GM12878 (cell line): ENCODE measurements at regions not wholly inside any gene's neighbourhood (a gene's known extent, or its start where the extent isn't known, plus 50 kb on each side); places are given as distances from the start of the nearest gene placed in this dataset.

Source experiments
- ATAC-seq: fragments of 200-7000 bp; cut with Tn5 transposase; 3 replicates; pipeline ENCODE4 v1.9.1; 2020; ENCODE audit warnings: mild to moderate bottlenecking, moderate library complexity
- BruUV-seq: library from RNA; stranded (reverse); fragments of 400-500 nt; replicated peaks from 2 replicates; lab custom pipeline; 2021; lab: Mats Ljungman, UMichigan
- CTCF ChIA-PET: fragments of 300-600 bp; sonication (Branson Sonifier 250); formaldehyde crosslinking; extraction: SDS; loops from one replicate; lab custom pipeline; 2021; ENCODE audit warnings: inconsistent platforms; lab: Yijun Ruan, JAX
- POLR2A ChIA-PET: fragments of 350-600 bp; formaldehyde crosslinking; extraction: SDS; loops from one replicate; lab custom pipeline; 2021; ENCODE audit warnings: inconsistent platforms; lab: Charles Lee
- RAD21 ChIA-PET: fragments of 300-600 bp; sonication (Branson Sonifier 250); formaldehyde crosslinking; loops from one replicate; lab custom pipeline; 2023; ENCODE audit warnings: antibody characterized with exemption; ENCODE audit not compliant: unreplicated experiment; lab: Charles Lee
- SMC1A ChIA-PET: fragments of 300-600 bp; sonication (Branson Sonifier 250); formaldehyde crosslinking; loops from one replicate; lab custom pipeline; 2023; ENCODE audit not compliant: unreplicated experiment, uncharacterized antibody; lab: Charles Lee
- DNase-seq: peaks from one replicate; pipeline ENCODE4 v3.0.0-alpha.2; 2011; ENCODE audit warnings: low read depth, low spot score
- FAIRE-seq: peaks from 3 replicates; lab custom pipeline; 2011; peaks lifted over from hg19 to GRCh38; lab: Jason Lieb, UNC
- H2AFZ ChIP-seq: 2 replicates; pipeline ENCODE4 v1.6.0; 2011; ENCODE audit warnings: low read depth, low read length, control low read depth; ENCODE audit not compliant: control insufficient read depth
- H3K27ac ChIP-seq: 2 replicates; pipeline ENCODE4 v1.5.1; 2011; ENCODE audit warnings: control low read depth; ENCODE audit not compliant: control insufficient read depth, insufficient read depth
- H3K27me3 ChIP-seq, 2 experiments: replicated peaks in 1 of 2; 2 replicates each; pipeline versions ENCODE4 v1.6.0 to v1.6.1; 2011; ENCODE audit warnings: low read length in 1 of 2; ENCODE audit not compliant: control insufficient read depth in 2 of 2, insufficient read depth in 2 of 2
- H3K36me3 ChIP-seq, 2 experiments: 2 replicates each; pipeline ENCODE4 v1.5.1; 2011; ENCODE audit warnings: low read length in 1 of 2; ENCODE audit not compliant: control insufficient read depth in 2 of 2, insufficient read depth in 2 of 2
- H3K4me1 ChIP-seq: 2 replicates; pipeline ENCODE4 v1.6.1; 2011; ENCODE audit warnings: mild to moderate bottlenecking, low read length, moderate library complexity, mixed read lengths; ENCODE audit not compliant: control insufficient read depth, insufficient read depth
- H3K4me2 ChIP-seq: 2 replicates; pipeline ENCODE4 v1.6.0; 2011; ENCODE audit warnings: control low read depth; ENCODE audit not compliant: control insufficient read depth, insufficient read depth
- H3K4me3 ChIP-seq: fragments of 200-600 bp; sonication (generic); 2 replicates; pipeline ENCODE4 v1.5.1; 2016
- H3K79me2 ChIP-seq: 2 replicates; pipeline ENCODE4 v1.6.0; 2011; ENCODE audit warnings: low read length; ENCODE audit not compliant: control insufficient read depth, insufficient read depth
- H3K9ac ChIP-seq: 2 replicates; pipeline ENCODE4 v1.8.0; 2011; ENCODE audit warnings: low read length, control low read depth, mixed read lengths; ENCODE audit not compliant: control insufficient read depth, insufficient read depth
- H3K9me3 ChIP-seq: replicated peaks from 3 replicates; pipeline ENCODE4 v1.5.1; 2011; ENCODE audit warnings: mild to moderate bottlenecking, low read length; ENCODE audit not compliant: control insufficient read depth, insufficient read depth
- H4K20me1 ChIP-seq: 2 replicates; pipeline ENCODE4 v1.6.0; 2011; ENCODE audit not compliant: control insufficient read depth, insufficient read depth
- CBX3 ChIP-seq: fragments of 200-600 bp; sonication (generic); IDR thresholded peaks from 2 replicates; pipeline ENCODE4 v1.6.1; 2016; ENCODE audit warnings: low read depth, borderline replicate concordance
- RAD21 ChIP-seq: IDR thresholded peaks from 2 replicates; pipeline ENCODE4 v1.6.1; 2011; ENCODE audit warnings: mild to moderate bottlenecking, low read depth, low read length, moderate library complexity; ENCODE audit not compliant: insufficient read depth
- SMC3 ChIP-seq: IDR thresholded peaks from 2 replicates; pipeline ENCODE4 v1.6.1; 2011; ENCODE audit warnings: low read length, improper control_type of control experiment, borderline replicate concordance
- ZNF622 ChIP-seq: fragments of 450-650 bp; IDR thresholded peaks from 2 replicates; pipeline ENCODE4 v1.6.1; 2017; ENCODE audit warnings: mild to moderate bottlenecking, inconsistent platforms
- ZNF687 ChIP-seq: fragments of 450-650 bp; IDR thresholded peaks from 2 replicates; pipeline ENCODE4 v1.6.1; 2017; ENCODE audit warnings: mild to moderate bottlenecking, moderate library complexity
- WGBS: methylation state at CpG from one replicate; pipeline ENCODE4 v1.1.6; 2016; ENCODE audit warnings: low lambda C conversion rate; ENCODE audit not compliant: insufficient replicate concordance, insufficient coverage; ENCODE audit errors: missing lambda C conversion rate; 5-methylcytosine and 5-hydroxymethylcytosine counted together
- in situ Hi-C: fragments of 300-500 bp; cut with MboI; formaldehyde crosslinking; loops from 9 replicates; pipeline ENCODE4 v1.14.3; 2018; ENCODE audit warnings: mixed read lengths
- intact Hi-C: fragments of 100-400 bp; cut with micrococcal nuclease; formaldehyde crosslinking; loops from one replicate; pipeline ENCODE4 v1.14.2; 2022; ENCODE audit not compliant: unreplicated experiment

- ChIA-PET RAD21 (interaction anchor here (0.7 to 5.6 kb wide), 20 partner anchors 13 to 448 kb away, joined by 3 to 140 read pairs (median 4); partner anchors contain the start of gene NDST4), CTCF (interaction anchor here (0.6 to 5.4 kb wide), 14 partner anchors 22 to 640 kb away, joined by 3 to 115 read pairs (median 4); no protein-coding TSS in a partner anchor), SMC1A (interaction anchor here (0.7 to 7.0 kb wide), 14 partner anchors 8 to 448 kb away, joined by 3 to 120 read pairs (median 4); no protein-coding TSS in a partner anchor), POLR2A (no interaction called here)
- Histone ChIP-seq H2AFZ (no peak overlapping the region), H4K20me1 (no peaks in the 10 kb centered on the region), H3K27me3 (no peaks in the 10 kb centered on the region), H3K4me2 (no peak overlapping the region), H3K27ac (no peak overlapping the region), H3K4me3 (no peak overlapping the region), H3K4me1 (no peaks in the 10 kb centered on the region), H3K9me3 (no peaks in the 10 kb centered on the region), H3K9ac (no peak overlapping the region), H3K36me3 (no peaks in the 10 kb centered on the region), H3K79me2 (no peaks in the 10 kb centered on the region)
- DNase-seq, result no peak
- in situ Hi-C loops (loop anchor here (25.0 kb wide), 1 partner anchor 450 kb away; no protein-coding TSS in a partner anchor), intact Hi-C loops (loop anchor here (1.0 to 5.0 kb wide), 3 partner anchors 303 to 447 kb away; no protein-coding TSS in a partner anchor)
- TF ChIP-seq SMC3 (peak; percentile 45; the same call in 1 of the 2 replicates), CBX3 (no peak), ZNF622 (no peak), ZNF687 (no peak), RAD21 (peak; percentile 48)
- no peak for ATAC-seq
- BruUV-seq, result no TSS peak
- FAIRE-seq, result no peak
- WGBS, result 24% methylated on average over 2 of the region's 2 CpGs
These were observed 424.0 kb upstream of the NDST4 start for GRCh38 chr4:115537387-115537786.
